ENCODE measurements at regions not wholly inside any gene's neighbourhood (a gene's known extent, or its start where the extent isn't known, plus 50 kb on each side); places are given as distances from the start of the nearest gene placed in this dataset.
"Not testable (repeated sequence)": the region's sequence is repeated elsewhere in the genome, so short reads cannot be mapped to it uniquely, and the experiment has no call there.

GRCh38 chr3:107470496-107470895 is 52.3 kb upstream of the BBX start:
- DNase-seq, result not testable (repeated sequence)

Data from suppressor macrophage (primary cell).